Stimulated activated CD8-positive, alpha-beta memory T cell treated with anti-CD3 and anti-CD28 coated beads, Interleukin-12 subunit alpha, Interleukin-12 subunit beta, amount 100 ng/mL, for 1 hour (primary cell): ENCODE measurements at regions not wholly inside any gene's neighbourhood (a gene's known extent, or its start where the extent isn't known, plus 50 kb on each side); places are given as distances from the start of the nearest gene placed in this dataset.

Experiments
- DNase-seq: peaks from one replicate; pipeline ENCODE4 v3.0.0-alpha.2; 2020; ENCODE audit warnings: low read depth

- DNase-seq = no peak
These were observed 86.4 kb upstream of the RMDN2 start for GRCh38 chr2:37838541-37839167.

GRCh38 chr2:37839991-37840390 is 85.1 kb upstream of the RMDN2 start:
- no peak for DNase-seq

- DNase-seq = no peak
These were observed 82.2 kb upstream of the RMDN2 start for GRCh38 chr2:37842732-37843440.

- DNase-seq = no peak
These were observed 81.5 kb upstream of the RMDN2 start for GRCh38 chr2:37843556-37843955.

- DNase-seq = no peak
These were observed 78.9 kb upstream of the RMDN2 start for GRCh38 chr2:37846207-37846606.

GRCh38 chr2:37847792-37848191 is 77.3 kb upstream of the RMDN2 start:
- no peak for DNase-seq

GRCh38 chr2:37848451-37848850 is 76.6 kb upstream of the RMDN2 start:
- no peak for DNase-seq

GRCh38 chr2:37849911-37850310 is 75.2 kb upstream of the RMDN2 start:
- no peak for DNase-seq

GRCh38 chr2:37851428-37851827 is 73.7 kb upstream of the RMDN2 start:
- no peak for DNase-seq

GRCh38 chr2:37851828-37852584 is 73.1 kb upstream of the RMDN2 start:
- no peak for DNase-seq

GRCh38 chr2:37852585-37853014 is 72.5 kb upstream of the RMDN2 start:
- no peak for DNase-seq

- no peak for DNase-seq
These were observed 70.3 kb upstream of the RMDN2 start for GRCh38 chr2:37854676-37855282.

GRCh38 chr2:37855283-37856041 is 69.6 kb upstream of the RMDN2 start:
- no peak for DNase-seq

- no peak for DNase-seq
These were observed 68.9 kb upstream of the RMDN2 start for GRCh38 chr2:37856101-37856751.

- DNase-seq = no peak
These were observed 67.3 kb upstream of the RMDN2 start for GRCh38 chr2:37857575-37858399.

- DNase-seq = no peak
These were observed 66.7 kb upstream of the RMDN2 start for GRCh38 chr2:37858400-37858711.

- no peak for DNase-seq
These were observed 66.3 kb upstream of the RMDN2 start for GRCh38 chr2:37858725-37859267.

- no peak for DNase-seq
These were observed 62.5 kb upstream of the RMDN2 start for GRCh38 chr2:37862620-37863019.

- no peak for DNase-seq
These were observed 60.9 kb upstream of the RMDN2 start for GRCh38 chr2:37864217-37864616.

- no peak for DNase-seq
These were observed 59.4 kb upstream of the RMDN2 start for GRCh38 chr2:37865640-37866039.
